C4-2B (cell line): ENCODE measurements at regions not wholly inside any gene's neighbourhood (a gene's known extent, or its start where the extent isn't known, plus 50 kb on each side); places are given as distances from the start of the nearest gene placed in this dataset.

Experiments used
- ZFX ChIP-seq: fragments of 450-650 bp; IDR thresholded peaks from 2 replicates; pipeline ENCODE4 v1.6.1; 2017
- TF ChIP-seq, protein P1 (sequence below): fragments of 450-650 bp; conservative IDR thresholded peaks from 2 replicates; pipeline ENCODE4 v1.5.1; 2017; ENCODE audit warnings: mild to moderate bottlenecking

DNA sequence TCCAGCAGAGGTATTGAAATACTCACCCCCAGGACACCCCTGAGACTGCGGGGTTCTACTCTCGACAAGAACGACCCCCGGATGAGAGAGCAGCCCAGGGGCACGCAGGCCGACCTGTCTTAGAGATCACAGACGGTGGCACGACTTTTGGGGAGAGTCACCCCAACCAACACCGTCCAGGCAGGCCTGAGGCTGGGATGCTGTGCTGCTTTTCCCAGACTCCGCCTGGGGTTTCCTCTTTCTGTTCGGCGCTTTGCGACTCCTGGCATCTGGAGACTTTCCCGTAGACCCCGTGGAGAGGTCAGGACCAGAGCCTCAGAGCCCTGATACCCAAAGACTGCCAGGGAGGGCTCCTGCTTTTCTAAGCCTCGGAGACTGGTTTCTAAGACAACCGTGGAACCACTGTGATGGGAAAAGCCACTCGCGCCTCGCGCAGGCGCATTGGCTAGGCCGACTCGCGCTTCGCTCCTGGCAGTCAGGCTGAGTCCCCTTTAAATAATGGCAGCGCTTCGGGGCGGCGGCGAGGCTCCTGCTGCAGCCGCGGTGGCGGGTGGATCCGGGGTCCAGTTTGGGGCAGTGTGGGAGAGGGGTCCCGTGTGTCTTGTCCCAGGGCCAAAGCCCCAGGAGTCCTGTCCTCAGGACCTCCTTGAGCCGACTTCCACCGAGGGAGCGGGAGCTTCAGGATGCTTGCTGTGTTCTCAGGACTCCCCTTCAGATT lies 484.0 kb downstream of the SPATA31A7 start:
- TF ChIP-seq, protein P1, sequence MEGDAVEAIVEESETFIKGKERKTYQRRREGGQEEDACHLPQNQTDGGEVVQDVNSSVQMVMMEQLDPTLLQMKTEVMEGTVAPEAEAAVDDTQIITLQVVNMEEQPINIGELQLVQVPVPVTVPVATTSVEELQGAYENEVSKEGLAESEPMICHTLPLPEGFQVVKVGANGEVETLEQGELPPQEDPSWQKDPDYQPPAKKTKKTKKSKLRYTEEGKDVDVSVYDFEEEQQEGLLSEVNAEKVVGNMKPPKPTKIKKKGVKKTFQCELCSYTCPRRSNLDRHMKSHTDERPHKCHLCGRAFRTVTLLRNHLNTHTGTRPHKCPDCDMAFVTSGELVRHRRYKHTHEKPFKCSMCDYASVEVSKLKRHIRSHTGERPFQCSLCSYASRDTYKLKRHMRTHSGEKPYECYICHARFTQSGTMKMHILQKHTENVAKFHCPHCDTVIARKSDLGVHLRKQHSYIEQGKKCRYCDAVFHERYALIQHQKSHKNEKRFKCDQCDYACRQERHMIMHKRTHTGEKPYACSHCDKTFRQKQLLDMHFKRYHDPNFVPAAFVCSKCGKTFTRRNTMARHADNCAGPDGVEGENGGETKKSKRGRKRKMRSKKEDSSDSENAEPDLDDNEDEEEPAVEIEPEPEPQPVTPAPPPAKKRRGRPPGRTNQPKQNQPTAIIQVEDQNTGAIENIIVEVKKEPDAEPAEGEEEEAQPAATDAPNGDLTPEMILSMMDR: no peak
- no peak for TF ChIP-seq ZFX
